IPS DF 6.9 (cell line): ENCODE measurements at regions not wholly inside any gene's neighbourhood (a gene's known extent, or its start where the extent isn't known, plus 50 kb on each side); places are given as distances from the start of the nearest gene placed in this dataset.
"Not testable (repeated sequence)": the region's sequence is repeated elsewhere in the genome, so short reads cannot be mapped to it uniquely, and the experiment has no call there.

Experiments
- DNase-seq: peaks from one replicate; pipeline ENCODE4 v3.0.0-alpha.2; 2013; ENCODE audit warnings: low read depth, low spot score
- H3K27ac ChIP-seq: one replicate; pipeline ENCODE4 v1.5.1; 2013; ENCODE audit warnings: low read length, control low read depth
- H3K27me3 ChIP-seq: 2 replicates; pipeline ENCODE4 v1.6.1; 2013; ENCODE audit warnings: mild to moderate bottlenecking, low read length; ENCODE audit not compliant: control insufficient read depth, insufficient read depth
- H3K36me3 ChIP-seq: 2 replicates; pipeline ENCODE4 v1.6.1; 2013; ENCODE audit warnings: low read length; ENCODE audit not compliant: control insufficient read depth, insufficient read depth
- H3K4me1 ChIP-seq: 2 replicates; pipeline ENCODE4 v1.6.1; 2013; ENCODE audit warnings: low read length; ENCODE audit not compliant: control insufficient read depth, insufficient read depth
- H3K4me3 ChIP-seq: 2 replicates; pipeline ENCODE4 v1.5.1; 2013; ENCODE audit warnings: mild to moderate bottlenecking, low read length
- H3K9me3 ChIP-seq: 2 replicates; pipeline ENCODE4 v1.6.1; 2013; ENCODE audit warnings: low read length, inconsistent platforms; ENCODE audit not compliant: control insufficient read depth, insufficient read depth
- WGBS: extraction: QIAGEN DNeasy Blood & Tissue Kit; methylation state at CpG from one replicate; pipeline ENCODE4 v1.1.7; 2013; ENCODE audit warnings: mixed read lengths, missing lambda C conversion rate; ENCODE audit not compliant: insufficient read length, insufficient coverage; 5-methylcytosine and 5-hydroxymethylcytosine counted together

DNA sequence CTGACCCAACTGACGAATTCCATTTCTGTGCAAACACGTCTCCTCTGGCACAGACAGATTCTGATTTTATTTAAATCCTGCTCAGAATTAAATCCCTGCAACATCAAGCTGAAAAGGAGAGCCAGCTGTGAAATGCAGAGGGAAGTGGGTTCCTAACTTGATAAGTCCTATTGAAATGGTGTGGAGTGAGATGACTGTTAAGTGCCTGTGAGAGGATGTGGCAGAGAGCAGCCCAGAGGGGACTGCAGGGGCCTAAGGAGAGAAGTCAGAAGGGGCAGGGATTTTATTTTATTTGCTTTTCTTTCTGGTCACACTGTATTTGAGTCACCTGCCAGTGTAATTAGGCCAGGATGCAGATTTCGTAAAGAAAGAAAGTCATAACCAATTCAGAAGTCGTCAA, 277.4 kb downstream of the NKX6-1 start:
- no peak for DNase-seq
- H3K4me3 ChIP-seq = no peak overlapping the region
- H3K27ac ChIP-seq = no peak overlapping the region
- H3K4me1 ChIP-seq = no peaks in the 10 kb centered on the region
- no peaks in the 10 kb centered on the region for H3K36me3 ChIP-seq
- no peaks in the 10 kb centered on the region for H3K27me3 ChIP-seq
- WGBS = no CpG with 5 or more reads among the region's 4 CpGs
- no peaks in the 10 kb centered on the region for H3K9me3 ChIP-seq

DNA sequence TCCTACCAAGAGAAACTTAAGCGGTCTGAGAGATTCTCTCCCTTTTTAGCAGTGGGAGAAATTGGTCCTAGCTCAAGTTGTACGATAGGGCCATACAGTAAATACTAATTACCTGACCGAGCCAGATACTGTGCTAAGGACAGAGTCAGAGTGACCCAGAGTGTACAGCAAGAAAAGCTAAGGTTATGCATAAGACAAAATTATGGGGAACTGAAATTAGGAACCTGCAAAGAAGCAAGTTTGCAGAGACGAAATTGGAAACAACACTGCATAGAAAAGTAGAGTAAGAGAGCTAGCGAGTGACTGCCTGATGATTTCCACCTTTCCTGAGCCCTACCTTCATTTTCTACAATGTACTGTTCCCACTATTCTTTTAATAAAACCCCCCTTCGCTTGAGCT, 278.1 kb downstream of the NKX6-1 start:
- H3K36me3 ChIP-seq = no peaks in the 10 kb centered on the region
- H3K27me3 ChIP-seq = no peaks in the 10 kb centered on the region
- no peak overlapping the region for H3K27ac ChIP-seq
- H3K4me3 ChIP-seq = no peak overlapping the region
- no peaks in the 10 kb centered on the region for H3K9me3 ChIP-seq
- no peak for DNase-seq
- WGBS = no CpG with 5 or more reads among the region's 6 CpGs
- no peaks in the 10 kb centered on the region for H3K4me1 ChIP-seq

DNA sequence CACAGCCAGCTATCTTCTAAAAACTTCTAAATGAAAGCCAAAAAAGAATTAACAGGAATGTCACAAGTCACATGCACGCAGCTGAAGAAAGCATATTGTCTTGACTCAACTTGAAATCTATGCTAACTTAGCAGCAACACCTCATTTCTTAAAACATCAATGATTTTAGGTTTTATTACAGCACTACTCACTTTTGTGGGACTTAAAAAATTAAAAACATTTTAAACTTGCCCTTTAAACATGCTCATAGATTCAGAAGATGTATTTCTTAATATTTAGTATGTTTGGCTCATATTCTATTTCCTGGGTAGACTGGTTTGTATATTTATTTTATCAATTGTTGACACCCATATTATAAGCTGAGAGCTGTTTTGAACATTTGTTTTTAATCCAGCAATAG, 279.4 kb downstream of the NKX6-1 start:
- no peaks in the 10 kb centered on the region for H3K4me1 ChIP-seq
- no peaks in the 10 kb centered on the region for H3K27me3 ChIP-seq
- H3K4me3 ChIP-seq = no peak overlapping the region
- WGBS = no CpG with 5 or more reads among the region's 1 CpG
- no peak for DNase-seq
- no peaks in the 10 kb centered on the region for H3K9me3 ChIP-seq
- H3K27ac ChIP-seq = no peak overlapping the region
- no peaks in the 10 kb centered on the region for H3K36me3 ChIP-seq

DNA sequence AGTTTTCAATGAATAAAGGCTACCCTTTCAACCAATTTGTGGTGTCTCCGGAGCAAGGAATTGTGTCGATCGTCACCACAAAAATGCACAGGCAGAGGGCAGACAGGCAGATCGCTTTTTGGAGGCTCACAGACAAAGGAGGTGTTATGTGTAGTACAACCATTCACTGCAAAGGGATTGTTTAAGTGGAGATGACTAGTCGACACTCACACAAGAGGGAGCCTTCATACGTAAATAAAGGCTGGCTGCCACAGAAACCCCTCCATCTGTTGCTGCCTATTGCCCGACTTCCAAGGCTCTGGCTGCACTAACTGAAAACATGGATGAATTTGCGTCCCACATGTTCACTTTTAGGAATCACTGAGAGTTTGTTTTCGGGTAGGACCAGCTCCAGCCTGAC, 281.1 kb downstream of the NKX6-1 start:
- no CpG with 5 or more reads among the region's 9 CpGs for WGBS
- Histone ChIP-seq H3K4me3 (no peak overlapping the region), H3K27me3 (no peaks in the 10 kb centered on the region), H3K27ac (no peak overlapping the region), H3K36me3 (no peaks in the 10 kb centered on the region), H3K9me3 (no peaks in the 10 kb centered on the region), H3K4me1 (no peaks in the 10 kb centered on the region)
- no peak for DNase-seq

DNA sequence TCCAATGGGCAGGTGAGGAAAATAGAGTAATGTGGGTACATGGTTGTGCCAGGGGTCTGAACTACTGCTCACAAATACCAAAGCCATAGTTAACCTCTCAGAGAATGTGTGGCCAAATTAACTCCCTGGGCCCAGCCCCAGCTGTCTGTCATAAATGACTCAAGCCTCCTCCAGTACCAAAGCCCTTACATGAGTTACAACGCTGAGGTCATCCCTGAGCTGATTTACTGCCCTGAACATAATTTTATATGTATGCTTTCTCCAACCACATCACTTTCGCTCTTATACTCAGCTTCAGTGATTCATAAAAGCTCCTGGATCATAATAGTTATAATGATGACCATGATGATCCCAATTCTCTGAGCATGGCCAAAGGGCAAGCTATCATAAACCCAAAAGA, 283.9 kb downstream of the NKX6-1 start:
- Histone ChIP-seq H3K27me3 (no peaks in the 10 kb centered on the region), H3K4me1 (no peaks in the 10 kb centered on the region), H3K36me3 (no peaks in the 10 kb centered on the region), H3K4me3 (no peak overlapping the region), H3K27ac (no peak overlapping the region), H3K9me3 (no peaks in the 10 kb centered on the region)
- no peak for DNase-seq
- no CpG with 5 or more reads among the region's 2 CpGs for WGBS

DNA sequence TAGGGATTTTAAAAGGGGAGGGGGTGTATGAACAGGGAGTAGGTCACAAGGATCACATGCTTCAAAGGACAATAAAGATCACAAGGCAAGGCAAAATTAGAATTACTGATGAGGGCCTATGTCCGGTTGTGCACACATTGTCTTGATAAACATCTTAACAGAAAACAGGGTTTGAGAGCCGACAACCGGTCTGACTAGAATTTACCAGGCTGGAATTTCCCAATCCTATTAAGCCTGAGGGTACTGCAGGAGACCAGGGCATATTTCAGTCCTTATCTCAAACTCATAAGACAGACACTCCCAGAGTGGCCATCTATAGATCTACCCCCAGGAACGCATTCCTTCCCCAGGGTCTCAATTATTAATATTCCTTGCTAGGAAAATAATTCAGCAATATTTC, 292.9 kb downstream of the NKX6-1 start:
- H3K36me3 ChIP-seq, DNase-seq, H3K4me3 ChIP-seq, H3K4me1 ChIP-seq, H3K9me3 ChIP-seq, H3K27me3 ChIP-seq, H3K27ac ChIP-seq: not testable (repeated sequence)
- WGBS = no CpG with 5 or more reads among the region's 4 CpGs

DNA sequence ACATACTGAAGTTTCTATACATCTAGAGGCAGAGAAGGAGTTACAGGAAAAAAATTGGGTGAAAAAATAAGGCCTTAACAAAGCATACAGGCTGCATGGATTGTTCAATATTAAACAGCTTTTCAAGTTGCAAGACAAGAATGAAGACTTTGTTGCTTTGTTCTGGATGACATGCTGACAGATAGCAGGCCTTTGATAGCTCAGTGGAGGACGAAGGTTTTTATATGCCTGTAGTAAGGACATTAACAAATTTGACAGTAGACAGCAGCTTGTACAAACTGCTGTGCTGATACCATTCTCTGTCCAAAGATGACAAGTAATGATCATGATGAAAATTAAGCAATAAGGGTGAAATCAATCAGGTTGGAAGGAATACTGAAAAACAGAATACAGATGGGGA, 309.9 kb downstream of the NKX6-1 start:
- Histone ChIP-seq H3K9me3 (no peaks in the 10 kb centered on the region), H3K27ac (no peak overlapping the region), H3K4me1 (no peaks in the 10 kb centered on the region), H3K4me3 (no peak overlapping the region), H3K36me3 (no peaks in the 10 kb centered on the region), H3K27me3 (no peaks in the 10 kb centered on the region)
- no CpG with 5 or more reads among the region's 1 CpG for WGBS
- DNase-seq = no peak

DNA sequence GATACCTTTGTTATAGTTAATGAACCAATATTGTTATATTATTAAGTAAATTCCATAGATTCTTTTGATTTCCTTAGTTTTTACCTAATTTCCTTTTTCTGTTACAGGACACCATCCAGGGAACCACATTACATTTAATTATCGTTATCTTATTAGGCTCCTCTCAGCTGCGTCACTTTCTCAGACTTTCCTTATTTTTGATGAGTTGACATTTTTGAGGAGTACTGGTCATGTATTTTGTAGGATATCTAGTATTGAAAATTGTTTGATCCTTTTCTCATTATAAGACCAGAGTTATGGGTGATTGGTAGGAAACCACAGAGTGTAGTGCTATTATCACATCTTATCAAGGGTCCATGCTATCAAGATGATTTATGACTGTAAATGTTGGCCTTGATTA, 319.7 kb downstream of the NKX6-1 start:
- no CpG with 5 or more reads among the region's 2 CpGs for WGBS

DNA sequence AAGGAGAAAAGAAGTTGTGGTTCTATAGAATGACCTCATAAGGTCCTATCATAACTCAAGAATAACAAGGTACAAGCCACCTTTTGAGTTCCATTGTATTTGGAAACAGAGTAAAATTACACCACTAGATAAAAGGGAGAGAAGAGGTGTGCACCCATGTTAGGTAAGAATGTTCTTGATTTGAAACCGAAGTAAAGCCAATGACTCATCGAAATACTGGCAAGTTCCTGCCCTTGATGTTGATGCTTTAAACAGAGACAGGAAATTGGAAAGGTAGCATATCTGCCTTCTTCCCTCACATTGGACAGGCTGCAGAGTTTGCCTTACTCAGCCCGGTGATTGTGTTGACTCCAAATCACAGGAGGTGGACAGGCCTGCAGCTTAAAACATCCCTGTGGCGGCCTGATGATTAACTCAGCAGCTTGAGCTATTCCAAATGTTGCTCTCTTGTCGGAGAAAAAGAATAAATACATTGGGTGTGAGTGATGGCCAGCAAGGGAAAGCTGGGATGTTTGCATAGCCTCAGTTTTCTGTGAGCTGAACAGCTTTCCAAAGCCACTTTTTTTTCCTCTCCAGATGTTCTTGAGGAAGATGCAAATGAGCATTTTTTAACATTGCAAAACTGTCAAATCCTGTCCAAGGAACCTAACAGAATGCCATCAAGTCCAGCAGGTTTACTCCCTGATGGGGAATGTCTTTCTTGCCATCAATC, 321.1 kb downstream of the NKX6-1 start:
- Histone ChIP-seq H3K27ac (no peak overlapping the region), H3K9me3 (no peaks in the 10 kb centered on the region), H3K4me3 (no peak overlapping the region), H3K36me3 (no peaks in the 10 kb centered on the region), H3K4me1 (no peaks in the 10 kb centered on the region), H3K27me3 (no peaks in the 10 kb centered on the region)
- no peak for DNase-seq
- WGBS = no CpG with 5 or more reads among the region's 5 CpGs

More for the DNA sequence above, 319.7 kb downstream of the NKX6-1 start:
- Histone ChIP-seq H3K36me3 (no peaks in the 10 kb centered on the region), H3K27ac (no peak overlapping the region), H3K9me3 (no peaks in the 10 kb centered on the region), H3K4me1 (no peaks in the 10 kb centered on the region), H3K27me3 (no peaks in the 10 kb centered on the region), H3K4me3 (no peak overlapping the region)
- DNase-seq = no peak

DNA sequence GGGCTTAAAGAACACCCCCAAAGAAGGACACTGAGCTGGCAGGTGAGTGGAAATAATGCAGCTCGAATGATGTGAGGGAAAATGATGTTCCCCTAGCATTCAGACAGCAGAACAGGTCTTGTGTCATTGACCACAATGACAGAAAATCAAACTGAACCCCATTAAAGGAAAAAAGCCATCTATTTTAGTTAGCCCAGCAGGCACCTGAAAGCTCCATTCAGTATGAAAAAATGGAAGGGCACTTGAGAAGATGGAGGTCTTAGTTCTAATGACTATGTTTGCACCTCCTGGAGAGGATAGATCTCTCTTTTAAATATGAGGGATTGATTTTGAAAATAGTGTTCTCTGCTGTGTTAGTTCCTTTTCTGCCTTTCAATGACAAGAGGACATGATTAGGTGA, 323.1 kb downstream of the NKX6-1 start:
- Histone ChIP-seq H3K4me1 (no peaks in the 10 kb centered on the region), H3K9me3 (no peaks in the 10 kb centered on the region), H3K27ac (no peak overlapping the region), H3K36me3 (no peaks in the 10 kb centered on the region), H3K4me3 (no peak overlapping the region), H3K27me3 (no peaks in the 10 kb centered on the region)
- WGBS = no CpG with 5 or more reads among the region's 1 CpG
- no peak for DNase-seq

DNA sequence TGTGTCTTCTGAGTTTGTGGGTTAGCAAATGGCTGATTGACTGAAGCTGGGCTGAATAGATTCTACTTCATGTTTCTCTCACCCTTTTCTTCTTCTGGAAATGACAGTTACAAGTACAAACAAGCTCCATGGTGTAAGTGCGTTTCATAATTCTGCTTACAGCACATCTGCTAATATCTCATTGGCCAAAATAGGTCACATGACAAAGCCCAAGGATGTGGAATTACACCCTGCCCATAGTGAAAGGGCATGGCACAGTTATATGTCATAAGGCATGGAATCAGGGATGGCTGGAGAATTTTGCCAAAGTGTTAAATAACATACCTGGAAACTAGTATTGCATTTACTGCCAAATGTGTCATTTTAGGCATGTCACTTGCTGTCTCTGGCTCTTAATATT, 327.2 kb downstream of the NKX6-1 start:
- Histone ChIP-seq H3K36me3 (no peaks in the 10 kb centered on the region), H3K27ac (no peak overlapping the region), H3K27me3 (no peaks in the 10 kb centered on the region), H3K9me3 (no peaks in the 10 kb centered on the region), H3K4me1 (no peaks in the 10 kb centered on the region), H3K4me3 (no peak overlapping the region)
- no CpG with 5 or more reads among the region's 1 CpG for WGBS
- DNase-seq = no peak
